ENCODE measurements at regions not wholly inside any gene's neighbourhood (a gene's known extent, or its start where the extent isn't known, plus 50 kb on each side); places are given as distances from the start of the nearest gene placed in this dataset.

DNA sequence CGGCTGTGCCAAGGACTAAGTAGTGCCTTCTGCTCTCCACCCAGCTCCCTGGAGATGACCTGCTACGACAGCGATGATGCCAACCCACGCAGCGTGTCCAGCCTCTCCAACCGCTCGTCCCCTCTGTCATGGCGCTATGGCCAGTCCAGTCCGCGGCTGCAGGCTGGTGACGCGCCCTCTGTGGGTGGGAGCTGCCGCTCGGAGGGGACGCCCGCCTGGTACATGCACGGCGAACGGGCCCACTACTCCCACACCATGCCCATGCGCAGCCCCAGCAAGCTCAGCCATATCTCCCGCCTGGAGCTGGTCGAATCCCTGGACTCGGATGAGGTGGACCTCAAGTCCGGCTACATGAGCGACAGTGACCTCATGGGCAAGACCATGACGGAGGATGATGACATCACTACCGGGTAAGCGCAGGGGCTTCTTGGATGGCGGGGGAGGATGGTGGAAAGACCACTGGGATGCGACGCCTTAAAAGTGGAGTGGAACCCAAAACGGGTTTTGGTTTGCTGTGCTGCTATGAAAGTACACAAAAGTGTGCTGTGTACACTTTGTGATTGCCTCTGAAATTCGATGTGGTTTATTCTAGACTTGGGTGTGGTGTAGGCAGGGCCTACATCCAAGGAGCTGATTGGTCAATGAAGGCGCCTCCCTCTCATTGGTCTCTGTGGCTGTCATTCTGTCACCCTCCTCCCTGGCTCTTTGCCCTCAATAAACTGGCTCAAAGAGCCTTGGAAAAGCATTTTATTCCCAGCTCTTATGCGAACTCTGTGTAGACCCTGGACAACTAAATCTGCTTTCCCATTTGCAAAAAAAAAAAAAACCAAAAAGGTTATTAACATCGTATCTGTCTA lies 110.4 kb upstream of the IPO9 start:
- peaks cover 3% of the 10 kb centered on the region for H3K36me3 ChIP-seq
- H3K9me3 ChIP-seq: no peaks in the 10 kb centered on the region
- H3K4me1 ChIP-seq: peaks cover 21% of the 10 kb centered on the region
- H3K4me3 ChIP-seq (ENCODE audit: low read depth, low read length): no peak overlapping the region
- DNase-seq: no peak
- H3K27me3 ChIP-seq: no peaks in the 10 kb centered on the region
- no peak for TF ChIP-seq CTCF (IDR thresholded peaks at IDR 0.05; ENCODE audit: low read depth, low read length)

DNA sequence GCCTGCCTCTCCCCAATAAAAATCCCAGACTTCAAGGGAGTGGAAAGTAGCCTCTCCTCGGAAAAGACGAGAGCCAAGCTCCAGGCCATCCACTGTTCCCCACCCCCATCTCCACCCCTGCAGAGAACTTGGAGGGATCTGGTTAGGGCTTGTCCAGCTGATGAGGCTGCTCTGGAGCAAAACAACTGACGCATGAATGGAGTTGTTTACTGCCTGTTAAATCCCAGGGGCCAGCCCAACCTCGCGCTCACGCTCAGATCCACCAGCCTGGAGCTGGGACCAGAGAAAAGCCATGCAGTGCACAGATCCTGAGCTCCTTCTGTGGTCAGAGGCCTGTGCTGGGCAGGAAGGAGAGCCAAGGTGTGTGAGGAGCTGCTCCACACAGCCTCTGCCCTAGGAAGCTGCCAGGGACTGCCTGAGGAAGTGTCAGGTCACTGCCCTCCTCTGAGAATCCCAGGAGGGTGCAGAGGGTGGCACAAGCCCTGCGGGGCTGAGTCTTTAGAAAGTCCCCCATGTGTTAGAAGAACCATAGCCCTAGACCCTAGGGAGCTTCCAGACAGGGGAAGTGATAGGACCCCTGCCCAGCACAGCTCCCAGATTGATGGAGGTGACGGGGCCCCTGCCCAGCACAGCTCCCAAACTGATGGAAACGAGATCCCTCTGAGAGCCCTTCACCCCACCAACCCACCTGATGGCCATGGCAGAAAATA lies 109.0 kb upstream of the IPO9 start:
- TF ChIP-seq CTCF (IDR thresholded peaks at IDR 0.05; ENCODE audit: low read depth, low read length): no peak
- Histone ChIP-seq H3K4me3 (ENCODE audit: low read depth, low read length) (no peak overlapping the region), H3K4me1 (peaks cover 17% of the 10 kb centered on the region), H3K27me3 (no peaks in the 10 kb centered on the region), H3K9me3 (no peaks in the 10 kb centered on the region), H3K36me3 (no peaks in the 10 kb centered on the region; the same call in none of the 2 replicates)
- peak; percentile 78 for DNase-seq

DNA sequence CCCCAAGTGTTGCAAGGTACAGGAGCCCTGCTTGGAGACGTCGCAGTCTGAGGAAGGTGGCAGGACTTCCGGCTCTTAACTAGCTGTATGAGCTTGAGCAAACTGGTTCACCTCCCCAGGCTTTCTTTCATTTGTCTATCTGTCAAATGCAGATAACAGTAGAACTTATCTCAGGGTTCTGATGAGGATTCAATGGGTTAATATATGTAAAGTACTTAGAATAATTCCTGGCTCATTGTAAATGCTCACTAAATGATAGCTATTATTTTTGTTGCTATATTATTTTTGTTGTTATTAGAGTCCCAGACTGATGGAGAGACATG lies 108.5 kb upstream of the IPO9 start:
- peaks cover 17% of the 10 kb centered on the region for H3K4me1 ChIP-seq
- no peaks in the 10 kb centered on the region; the same call in none of the 2 replicates for H3K36me3 ChIP-seq
- no peak for DNase-seq
- H3K9me3 ChIP-seq: no peaks in the 10 kb centered on the region
- H3K4me3 ChIP-seq (ENCODE audit: low read depth, low read length): no peak overlapping the region
- H3K27me3 ChIP-seq: no peaks in the 10 kb centered on the region
- no peak for TF ChIP-seq CTCF (IDR thresholded peaks at IDR 0.05; ENCODE audit: low read depth, low read length)

GRCh38 chr1:201721082-201722049 lies 107.6 kb upstream of the IPO9 start:
- H3K36me3 ChIP-seq: no peaks in the 10 kb centered on the region; the same call in none of the 2 replicates
- H3K27me3 ChIP-seq: no peaks in the 10 kb centered on the region
- H3K9me3 ChIP-seq: no peaks in the 10 kb centered on the region
- peak; percentile 30 for DNase-seq
- no peak overlapping the region for H3K4me3 ChIP-seq (ENCODE audit: low read depth, low read length)
- TF ChIP-seq CTCF (IDR thresholded peaks at IDR 0.05; ENCODE audit: low read depth, low read length): no peak
- peaks cover 17% of the 10 kb centered on the region for H3K4me1 ChIP-seq

DNA sequence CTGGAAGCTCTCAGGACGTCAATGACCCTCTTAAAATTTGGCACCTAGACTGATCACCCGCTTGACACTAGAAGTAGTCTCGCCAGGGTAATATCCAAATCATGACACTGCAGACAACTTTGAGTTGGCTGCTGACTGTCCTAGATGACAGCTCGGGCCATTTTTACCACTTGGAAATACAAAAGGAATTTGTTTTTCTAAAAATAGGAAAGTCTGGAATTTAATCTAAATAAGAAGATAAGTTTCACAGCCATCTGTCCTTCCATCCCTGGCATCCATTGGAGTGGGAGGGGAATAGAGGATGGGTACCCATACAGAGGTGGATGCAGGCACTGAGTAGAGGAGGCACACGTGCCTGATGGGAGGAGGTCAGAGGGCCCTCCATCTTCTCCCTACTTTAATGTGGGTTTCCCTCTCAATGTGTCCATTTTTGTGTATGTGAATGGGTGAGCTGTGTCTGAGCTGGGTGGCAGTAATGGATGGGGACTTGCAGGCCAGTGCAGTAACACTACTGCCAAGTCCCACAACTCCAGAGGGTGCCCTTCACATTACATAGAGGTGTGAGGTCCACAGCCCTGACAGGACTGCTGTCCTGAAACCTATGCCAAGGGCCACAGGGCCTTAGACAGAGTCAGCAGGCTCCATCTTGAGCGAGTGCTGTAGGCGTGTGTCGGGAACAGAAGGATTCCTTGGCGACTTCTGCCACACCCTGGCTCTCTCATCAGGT lies 104.8 kb upstream of the IPO9 start:
- no peak for DNase-seq
- peaks cover 17% of the 10 kb centered on the region for H3K4me1 ChIP-seq
- H3K4me3 ChIP-seq (ENCODE audit: low read depth, low read length): no peak overlapping the region
- no peaks in the 10 kb centered on the region; the same call in 1 of the 2 replicates for H3K36me3 ChIP-seq
- no peak for TF ChIP-seq CTCF (IDR thresholded peaks at IDR 0.05; ENCODE audit: low read depth, low read length)
- no peaks in the 10 kb centered on the region for H3K9me3 ChIP-seq
- H3K27me3 ChIP-seq: no peaks in the 10 kb centered on the region
